Endothelial cell of umbilical vein (primary cell): ENCODE measurements at regions not wholly inside any gene's neighbourhood (a gene's known extent, or its start where the extent isn't known, plus 50 kb on each side); places are given as distances from the start of the nearest gene placed in this dataset.

Source experiments
- BruUV-seq: library from RNA; stranded (reverse); fragments of 400-500 nt; replicated peaks from 2 replicates; lab custom pipeline; 2021; lab: Mats Ljungman, UMichigan
- CTCF ChIA-PET: fragments of 300-600, 350-600 bp; sonication (Branson Sonifier 250); formaldehyde crosslinking; loops from one replicate; lab custom pipeline; 2021; ENCODE audit warnings: antibody characterized with exemption, inconsistent platforms; lab: Charles Lee
- POLR2A ChIA-PET: fragments of 300-600, 350-600 bp; sonication (Branson Sonifier 250); formaldehyde crosslinking; loops from one replicate; lab custom pipeline; 2021; ENCODE audit warnings: antibody characterized with exemption, inconsistent platforms; lab: Charles Lee
- DNase-seq: peaks from one replicate; pipeline ENCODE4 v3.0.0-alpha.2; 2011; ENCODE audit warnings: low read depth, low spot score
- FAIRE-seq: peaks from 2 replicates; lab custom pipeline; 2011; peaks lifted over from hg19 to GRCh38; lab: Jason Lieb, UNC
- H2AFZ ChIP-seq: 2 replicates; pipeline ENCODE4 v1.6.0; 2012; ENCODE audit warnings: low read depth, low read length, control low read depth, inconsistent platforms
- H3K27ac ChIP-seq: 2 replicates; pipeline ENCODE4 v1.5.1; 2011; ENCODE audit warnings: low read depth, mild to moderate bottlenecking, control low read depth, low read length, moderate library complexity; ENCODE audit not compliant: insufficient read depth
- H3K27me3 ChIP-seq, 2 experiments: 2 replicates each; pipeline versions ENCODE4 v1.6.0 to v1.6.1; 2011; ENCODE audit warnings: low read length in 2 of 2, mixed read lengths in 1 of 2; ENCODE audit not compliant: control insufficient read depth in 2 of 2, insufficient read depth in 2 of 2
- H3K36me3 ChIP-seq, 2 experiments: 2 replicates in 1 of 2; 3 replicates in 1 of 2; pipeline ENCODE4 v1.5.1; 2011; ENCODE audit warnings: low read length in 2 of 2, mild to moderate bottlenecking in 1 of 2, moderate library complexity in 1 of 2; ENCODE audit not compliant: control insufficient read depth in 2 of 2, insufficient read depth in 2 of 2; ENCODE audit errors: extremely low read depth in 1 of 2
- H3K4me1 ChIP-seq: 3 replicates; pipeline ENCODE4 v1.5.1; 2011; ENCODE audit warnings: mild to moderate bottlenecking, low read length; ENCODE audit not compliant: control insufficient read depth, insufficient read depth; ENCODE audit errors: extremely low read depth
- H3K4me2 ChIP-seq: 2 replicates; pipeline ENCODE4 v1.6.1; 2011; ENCODE audit warnings: low read length, control low read depth, mixed read lengths; ENCODE audit not compliant: insufficient read depth
- H3K4me3 ChIP-seq, 3 experiments: fragments of 200-600 bp in 1 of 3; sonication (generic), shearing (Covaris generic) in 1 of 3; replicated peaks in 1 of 3; 2 replicates each; pipeline ENCODE4 v1.5.1; 2011 to 2016; ENCODE audit warnings: control low read depth in 3 of 3, low read length in 3 of 3, mild to moderate bottlenecking in 2 of 3, inconsistent platforms in 1 of 3, low read depth in 1 of 3, moderate library complexity in 1 of 3; ENCODE audit not compliant: insufficient read depth in 1 of 3
- H3K79me2 ChIP-seq: 2 replicates; pipeline ENCODE4 v1.6.0; 2012; ENCODE audit warnings: low read length, inconsistent platforms; ENCODE audit not compliant: control insufficient read depth, insufficient read depth
- H3K9ac ChIP-seq: replicated peaks from 2 replicates; pipeline ENCODE3; 2011; ENCODE audit warnings: low read length, control low read depth; ENCODE audit not compliant: insufficient read depth; ENCODE audit errors: extremely low read depth
- H3K9me1 ChIP-seq: replicated peaks from 3 replicates; pipeline ENCODE4 v1.6.0; 2011; ENCODE audit warnings: mild to moderate bottlenecking, low read length; ENCODE audit not compliant: control insufficient read depth, insufficient read depth; ENCODE audit errors: extremely low read depth
- H3K9me3 ChIP-seq: replicated peaks from 2 replicates; pipeline ENCODE4 v1.5.1; 2012; ENCODE audit warnings: low read length, inconsistent platforms; ENCODE audit not compliant: control insufficient read depth, insufficient read depth
- H4K20me1 ChIP-seq: replicated peaks from 2 replicates; pipeline ENCODE3; 2011; ENCODE audit warnings: mild to moderate bottlenecking, low read length; ENCODE audit not compliant: control insufficient read depth, insufficient read depth; ENCODE audit errors: extremely low read depth
- EZH2 ChIP-seq: IDR thresholded peaks from 2 replicates; pipeline ENCODE4 v1.6.1; 2012; ENCODE audit warnings: borderline replicate concordance, low read depth, mild to moderate bottlenecking, moderate library complexity, low read length, inconsistent platforms; ENCODE audit not compliant: severe bottlenecking
- FOS ChIP-seq: IDR thresholded peaks from 2 replicates; pipeline ENCODE4 v1.6.1; 2011; ENCODE audit warnings: mild to moderate bottlenecking, low read length, moderate library complexity, borderline replicate concordance; ENCODE audit not compliant: insufficient read depth
- GATA2 ChIP-seq: IDR thresholded peaks from 2 replicates; pipeline ENCODE4 v1.7.0; 2011; ENCODE audit warnings: low read depth, mild to moderate bottlenecking, moderate library complexity, mixed read lengths, low read length; ENCODE audit not compliant: insufficient read length, insufficient read depth
- JUN ChIP-seq: IDR thresholded peaks from 2 replicates; pipeline ENCODE4 v1.6.1; 2011; ENCODE audit warnings: borderline replicate concordance, low read depth; ENCODE audit not compliant: insufficient read length, insufficient read depth
- MAX ChIP-seq: IDR thresholded peaks from 2 replicates; pipeline ENCODE4 v1.6.1; 2011; ENCODE audit not compliant: insufficient read depth, insufficient read length
- MYC ChIP-seq: IDR thresholded peaks from one replicate; pipeline ENCODE4 v1.6.1; 2011; ENCODE audit warnings: mild to moderate bottlenecking, low read depth, low read length
- dilution Hi-C: fragments of 300-500 bp; cut with MboI; formaldehyde crosslinking; loops from one replicate; pipeline ENCODE4 v1.15.0; 2019; ENCODE audit warnings: low sequenced_read_pairs; ENCODE audit not compliant: extremely low pct_ligation_motif_present
- intact Hi-C: fragments of 100-400 bp; cut with micrococcal nuclease; formaldehyde crosslinking; loops from one replicate; pipeline ENCODE4 v1.10.0; 2022

- dilution Hi-C loops = no loop called here
- H3K4me1 ChIP-seq = no peaks in the 10 kb centered on the region
- H3K27ac ChIP-seq = no peak overlapping the region
- DNase-seq (no peak), FAIRE-seq (no peak)
- POLR2A ChIA-PET = no interaction called here
- no peak overlapping the region for H3K9ac ChIP-seq
- no peaks in the 10 kb centered on the region for H3K36me3 ChIP-seq
- CTCF ChIA-PET = no interaction called here
- H4K20me1 ChIP-seq = no peaks in the 10 kb centered on the region
- H3K27me3 ChIP-seq = no peaks in the 10 kb centered on the region
- BruUV-seq = no TSS peak
- intact Hi-C loops = no loop called here
- H3K9me3 ChIP-seq = no peaks in the 10 kb centered on the region
- H3K4me3 ChIP-seq = no peak overlapping the region
- TF ChIP-seq EZH2 = no peak
- TF ChIP-seq MAX = no peak
- no peak for TF ChIP-seq FOS
- no peak for TF ChIP-seq JUN
- no peaks in the 10 kb centered on the region for H3K9me1 ChIP-seq
- no peak overlapping the region for H3K4me2 ChIP-seq
- no peak overlapping the region for H2AFZ ChIP-seq
- H3K79me2 ChIP-seq = no peaks in the 10 kb centered on the region
These were observed 2595.9 kb downstream of the PCDH7 start for GRCh38 chr4:33316033-33316432.

- Histone ChIP-seq H3K4me3 (no peak overlapping the region), H3K9ac (no peak overlapping the region), H3K9me3 (no peaks in the 10 kb centered on the region), H3K79me2 (no peaks in the 10 kb centered on the region), H3K36me3 (no peaks in the 10 kb centered on the region), H3K9me1 (no peaks in the 10 kb centered on the region), H3K4me2 (no peak overlapping the region), H3K4me1 (no peaks in the 10 kb centered on the region), H4K20me1 (no peaks in the 10 kb centered on the region), H3K27ac (no peak overlapping the region), H3K27me3 (no peaks in the 10 kb centered on the region), H2AFZ (no peak overlapping the region)
- dilution Hi-C loops = no loop called here
- CTCF ChIA-PET = no interaction called here
- intact Hi-C loops = no loop called here
- BruUV-seq = no TSS peak
- FAIRE-seq = no peak
- no peak for DNase-seq
- TF ChIP-seq GATA2 (no peak), MAX (no peak), MYC (no peak)
- POLR2A ChIA-PET = no interaction called here
These were observed 2596.4 kb downstream of the PCDH7 start for GRCh38 chr4:33316578-33316977.
